ENCODE measurements at regions not wholly inside any gene's neighbourhood (a gene's known extent, or its start where the extent isn't known, plus 50 kb on each side); places are given as distances from the start of the nearest gene placed in this dataset.
A peak's percentile ranks its signal among the peaks of the same experiment; 100 is the strongest.

GRCh38 chr10:80739328-80739727 is 201.6 kb downstream of the SH2D4B start:
- Histone ChIP-seq H4K20me1 (ENCODE audit: insufficient read depth, low read length) (no peaks in the 10 kb centered on the region), H3K4me2 (ENCODE audit: low read depth, low read length) (no peak overlapping the region), H3K27me3 (ENCODE audit: control insufficient read depth in 1 of 2, insufficient read depth in 2 of 2, low read length in 2 of 2) (no peaks in the 10 kb centered on the region; a peak in 1 of 5 replicates), H3K79me2 (ENCODE audit: insufficient read depth, low read length) (no peaks in the 10 kb centered on the region), H2AFZ (ENCODE audit: low read length) (no peak overlapping the region), H3K4me1 (ENCODE audit: insufficient read depth, low read length) (no peaks in the 10 kb centered on the region), H3K9me3 (ENCODE audit: low read length) (no peaks in the 10 kb centered on the region), H3K9ac (ENCODE audit: insufficient read depth, low read depth, low read length) (no peak overlapping the region), H3K4me3 (replicated peaks in 1 of 3; ENCODE audit: insufficient read depth in 1 of 3, low read depth in 2 of 3, low read length in 3 of 3) (no peak overlapping the region), H3K36me3 (replicated peaks in 1 of 2; ENCODE audit: control insufficient read depth in 1 of 2, insufficient read depth in 2 of 2, low read length in 2 of 2) (no peaks in the 10 kb centered on the region), H3K27ac (ENCODE audit: extremely low read length, insufficient read depth, low read length) (no peak overlapping the region)
- no TSS peak for BruUV-seq (replicated peaks)
- ChIA-PET POLR2A (no interaction called here), CTCF (ENCODE audit: low intra/inter-chr PET ratio, low total read pairs) (no interaction called here)
- DNase-seq (ENCODE audit: low spot score) = no peak
- in situ Hi-C loops (cut with HindIII; ENCODE audit: extremely low pct_ligation_motif_present, low pct_unique_long_range_greater_than_20kb) (no loop called here), intact Hi-C loops (cut with micrococcal nuclease; ENCODE audit: unreplicated experiment) (no loop called here)
- TF ChIP-seq SIX4 (CRISPR knock-in tag; IDR thresholded peaks at IDR 0.05) = no peak
- peak; percentile 10; the same call in 1 of the 2 replicates for TF ChIP-seq STAG1 (CRISPR knock-in tag; IDR thresholded peaks at IDR 0.05)
- no peak for TF ChIP-seq ZFP37 (CRISPR knock-in tag; IDR thresholded peaks at IDR 0.05; ENCODE audit: borderline replicate concordance)
- no peak for TF ChIP-seq ZMAT3 (CRISPR knock-in tag; conservative IDR thresholded peaks at IDR 0.05)
- no peak for TF ChIP-seq ZNF501 (CRISPR knock-in tag; IDR thresholded peaks at IDR 0.05)
- no peak for TF ChIP-seq TBX2 (CRISPR knock-in tag; IDR thresholded peaks at IDR 0.05; ENCODE audit: borderline replicate concordance)
- no peak for FAIRE-seq
- 13% methylated on average over 6 of the region's 6 CpGs for WGBS (ENCODE audit: low lambda C conversion rate)
- no peak for ATAC-seq

DNA sequence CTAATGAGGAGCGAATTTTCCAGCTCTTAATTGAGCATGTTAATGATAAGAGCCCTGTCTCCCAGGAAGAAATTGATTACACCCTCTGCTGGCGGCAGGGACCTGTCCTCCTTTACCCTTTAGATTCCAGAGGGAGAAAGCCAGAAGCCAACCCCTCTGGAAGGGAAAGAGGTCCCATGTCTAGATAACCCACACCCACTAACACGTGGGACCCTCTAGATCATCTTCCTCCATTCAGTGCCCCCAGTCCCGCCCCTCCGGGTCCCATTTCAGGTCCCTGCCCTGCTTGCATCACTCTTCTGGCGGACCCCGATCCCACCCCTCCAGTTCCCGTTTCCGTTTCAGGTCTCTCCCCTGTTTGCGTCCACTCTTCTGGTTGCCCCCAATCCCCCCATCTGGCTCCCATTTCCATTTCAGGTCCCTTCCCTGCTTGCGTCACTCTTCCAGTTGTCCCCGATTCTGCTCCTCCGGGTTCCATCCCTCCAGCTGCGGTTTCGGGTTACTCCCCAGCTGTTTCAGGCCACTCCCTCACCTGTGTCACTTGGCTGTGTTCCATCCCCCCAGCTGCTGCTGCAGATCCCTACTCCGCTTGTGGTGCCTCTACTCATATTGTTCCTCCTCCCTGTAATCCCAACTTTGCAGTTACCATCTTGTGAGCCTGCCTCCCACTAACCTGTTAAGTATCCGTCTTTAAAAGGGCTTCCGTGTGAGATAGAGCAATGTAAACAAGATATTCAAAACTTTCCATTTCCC is 202.4 kb downstream of the SH2D4B start:
- FAIRE-seq (no peak), DNase-seq (ENCODE audit: low spot score) (no peak), ATAC-seq (no peak)
- no peak overlapping the region for H3K27ac ChIP-seq (ENCODE audit: extremely low read length, insufficient read depth, low read length)
- intact Hi-C loops (cut with micrococcal nuclease; ENCODE audit: unreplicated experiment) (no loop called here), in situ Hi-C loops (cut with HindIII; ENCODE audit: extremely low pct_ligation_motif_present, low pct_unique_long_range_greater_than_20kb) (no loop called here)
- CTCF ChIA-PET (ENCODE audit: low intra/inter-chr PET ratio, low total read pairs) = no interaction called here
- WGBS (ENCODE audit: low lambda C conversion rate) = 40% methylated on average over 18 of the region's 18 CpGs
- BruUV-seq (replicated peaks) = no TSS peak
- no peaks in the 10 kb centered on the region for H3K79me2 ChIP-seq (ENCODE audit: insufficient read depth, low read length)
- POLR2A ChIA-PET = no interaction called here
- H3K9me3 ChIP-seq (ENCODE audit: low read length) = no peaks in the 10 kb centered on the region
- no peak overlapping the region for H3K4me3 ChIP-seq (replicated peaks in 1 of 3; ENCODE audit: insufficient read depth in 1 of 3, low read depth in 2 of 3, low read length in 3 of 3)
- no peak overlapping the region for H3K4me2 ChIP-seq (ENCODE audit: low read depth, low read length)
- H3K4me1 ChIP-seq (ENCODE audit: insufficient read depth, low read length) = no peaks in the 10 kb centered on the region
- H3K27me3 ChIP-seq (ENCODE audit: control insufficient read depth in 1 of 2, insufficient read depth in 2 of 2, low read length in 2 of 2) = no peaks in the 10 kb centered on the region; a peak in 1 of 5 replicates
- no peak overlapping the region for H2AFZ ChIP-seq (ENCODE audit: low read length)
- no peaks in the 10 kb centered on the region for H3K36me3 ChIP-seq (replicated peaks in 1 of 2; ENCODE audit: control insufficient read depth in 1 of 2, insufficient read depth in 2 of 2, low read length in 2 of 2)
- H4K20me1 ChIP-seq (ENCODE audit: insufficient read depth, low read length) = no peaks in the 10 kb centered on the region
- H3K9ac ChIP-seq (ENCODE audit: insufficient read depth, low read depth, low read length) = no peak overlapping the region
- no peak for TF ChIP-seq FIP1L1 (IDR thresholded peaks at IDR 0.05; ENCODE audit: borderline replicate concordance, insufficient read depth, low read depth, low read length)
- TF ChIP-seq FOXO1 (CRISPR knock-in tag; IDR thresholded peaks at IDR 0.05) = no peak
- TF ChIP-seq MAF1 (CRISPR knock-in tag; IDR thresholded peaks at IDR 0.05; ENCODE audit: borderline replicate concordance) = no peak
- TF ChIP-seq, protein P1, sequence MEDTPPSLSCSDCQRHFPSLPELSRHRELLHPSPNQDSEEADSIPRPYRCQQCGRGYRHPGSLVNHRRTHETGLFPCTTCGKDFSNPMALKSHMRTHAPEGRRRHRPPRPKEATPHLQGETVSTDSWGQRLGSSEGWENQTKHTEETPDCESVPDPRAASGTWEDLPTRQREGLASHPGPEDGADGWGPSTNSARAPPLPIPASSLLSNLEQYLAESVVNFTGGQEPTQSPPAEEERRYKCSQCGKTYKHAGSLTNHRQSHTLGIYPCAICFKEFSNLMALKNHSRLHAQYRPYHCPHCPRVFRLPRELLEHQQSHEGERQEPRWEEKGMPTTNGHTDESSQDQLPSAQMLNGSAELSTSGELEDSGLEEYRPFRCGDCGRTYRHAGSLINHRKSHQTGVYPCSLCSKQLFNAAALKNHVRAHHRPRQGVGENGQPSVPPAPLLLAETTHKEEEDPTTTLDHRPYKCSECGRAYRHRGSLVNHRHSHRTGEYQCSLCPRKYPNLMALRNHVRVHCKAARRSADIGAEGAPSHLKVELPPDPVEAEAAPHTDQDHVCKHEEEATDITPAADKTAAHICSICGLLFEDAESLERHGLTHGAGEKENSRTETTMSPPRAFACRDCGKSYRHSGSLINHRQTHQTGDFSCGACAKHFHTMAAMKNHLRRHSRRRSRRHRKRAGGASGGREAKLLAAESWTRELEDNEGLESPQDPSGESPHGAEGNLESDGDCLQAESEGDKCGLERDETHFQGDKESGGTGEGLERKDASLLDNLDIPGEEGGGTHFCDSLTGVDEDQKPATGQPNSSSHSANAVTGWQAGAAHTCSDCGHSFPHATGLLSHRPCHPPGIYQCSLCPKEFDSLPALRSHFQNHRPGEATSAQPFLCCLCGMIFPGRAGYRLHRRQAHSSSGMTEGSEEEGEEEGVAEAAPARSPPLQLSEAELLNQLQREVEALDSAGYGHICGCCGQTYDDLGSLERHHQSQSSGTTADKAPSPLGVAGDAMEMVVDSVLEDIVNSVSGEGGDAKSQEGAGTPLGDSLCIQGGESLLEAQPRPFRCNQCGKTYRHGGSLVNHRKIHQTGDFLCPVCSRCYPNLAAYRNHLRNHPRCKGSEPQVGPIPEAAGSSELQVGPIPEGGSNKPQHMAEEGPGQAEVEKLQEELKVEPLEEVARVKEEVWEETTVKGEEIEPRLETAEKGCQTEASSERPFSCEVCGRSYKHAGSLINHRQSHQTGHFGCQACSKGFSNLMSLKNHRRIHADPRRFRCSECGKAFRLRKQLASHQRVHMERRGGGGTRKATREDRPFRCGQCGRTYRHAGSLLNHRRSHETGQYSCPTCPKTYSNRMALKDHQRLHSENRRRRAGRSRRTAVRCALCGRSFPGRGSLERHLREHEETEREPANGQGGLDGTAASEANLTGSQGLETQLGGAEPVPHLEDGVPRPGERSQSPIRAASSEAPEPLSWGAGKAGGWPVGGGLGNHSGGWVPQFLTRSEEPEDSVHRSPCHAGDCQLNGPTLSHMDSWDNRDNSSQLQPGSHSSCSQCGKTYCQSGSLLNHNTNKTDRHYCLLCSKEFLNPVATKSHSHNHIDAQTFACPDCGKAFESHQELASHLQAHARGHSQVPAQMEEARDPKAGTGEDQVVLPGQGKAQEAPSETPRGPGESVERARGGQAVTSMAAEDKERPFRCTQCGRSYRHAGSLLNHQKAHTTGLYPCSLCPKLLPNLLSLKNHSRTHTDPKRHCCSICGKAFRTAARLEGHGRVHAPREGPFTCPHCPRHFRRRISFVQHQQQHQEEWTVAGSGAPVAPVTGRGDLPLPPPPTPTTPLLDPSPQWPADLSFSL (CRISPR knock-in tag; IDR thresholded peaks at IDR 0.05) = no peak
- no peak for TF ChIP-seq BRD4 (CRISPR knock-in tag; IDR thresholded peaks at IDR 0.05)
- TF ChIP-seq TEAD3 (CRISPR knock-in tag; optimal IDR thresholded peaks at IDR 0.05; ENCODE audit: borderline replicate concordance) = no peak
- TF ChIP-seq MAFF (IDR thresholded peaks at IDR 0.05; ENCODE audit: low read depth, low read length) = no peak
- no peak for TF ChIP-seq ZNF343 (CRISPR knock-in tag; IDR thresholded peaks at IDR 0.05)

Measured in HepG2 (cell line).